BLaER1 treated with 17β-estradiol and CSF1 and Interleukin-3, amounts not matched to agents 10 nM and 100 nM (cell line): ENCODE measurements at regions not wholly inside any gene's neighbourhood (a gene's known extent, or its start where the extent isn't known, plus 50 kb on each side); places are given as distances from the start of the nearest gene placed in this dataset.

ENCODE experiments used
- H3K27ac ChIP-seq, 11 experiments: shearing (Covaris generic); formaldehyde crosslinking; 2 replicates each; pipeline ENCODE4 v1.8.1; 2022
- H3K27me3 ChIP-seq, 11 experiments: shearing (Covaris generic); formaldehyde crosslinking; 2 replicates each; pipeline ENCODE4 v1.8.1; 2022
- H3K36me3 ChIP-seq, 11 experiments: shearing (Covaris generic); formaldehyde crosslinking; 2 replicates each; pipeline ENCODE4 v1.8.1; 2022
- H3K4me1 ChIP-seq, 10 experiments: shearing (Covaris generic); formaldehyde crosslinking; 2 replicates each; pipeline ENCODE4 v1.8.1; 2022
- H3K4me2 ChIP-seq, 11 experiments: shearing (Covaris generic); formaldehyde crosslinking; 2 replicates each; pipeline ENCODE4 v1.8.1; 2022
- H3K4me3 ChIP-seq, 10 experiments: shearing (Covaris generic); formaldehyde crosslinking; 2 replicates each; pipeline ENCODE4 v1.8.1; 2022
- H3K9ac ChIP-seq, 11 experiments: shearing (Covaris generic); formaldehyde crosslinking; 2 replicates each; pipeline ENCODE4 v1.8.1; 2022
- H3K9me3 ChIP-seq, 11 experiments: shearing (Covaris generic); formaldehyde crosslinking; replicated peaks in 1 of 11; 2 replicates each; pipeline ENCODE4 v1.8.1; 2022
- H4K20me1 ChIP-seq, 11 experiments: shearing (Covaris generic); formaldehyde crosslinking; 2 replicates each; pipeline ENCODE4 v1.8.1; 2022
- Cebpa-rat ChIP-seq, 11 experiments: shearing (Covaris generic); IDR thresholded peaks; 2 replicates each; pipeline ENCODE4 v1.8.1; 2022

GRCh38 chr14:61930101-61930857 is 168.1 kb downstream of the SNAPC1 start:
- H3K36me3 ChIP-seq: no peaks in the 10 kb centered on the region
- H3K4me3 ChIP-seq: no peak overlapping the region
- no peak overlapping the region for H3K9ac ChIP-seq
- H3K27ac ChIP-seq: no peak overlapping the region
- H4K20me1 ChIP-seq: no peaks in the 10 kb centered on the region
- H3K4me1 ChIP-seq: no peaks in the 10 kb centered on the region
- H3K4me2 ChIP-seq: no peak overlapping the region
- H3K9me3 ChIP-seq: 0 out of 22 replicates have a peak, but pooled peaks cover 0 to 9% (median 0%) of the 10 kb centered on the region in 11 experiments
- H3K27me3 ChIP-seq: no peaks in the 10 kb centered on the region
- TF ChIP-seq Cebpa-rat (IDR thresholded peaks at IDR 0.05): no peak

DNA sequence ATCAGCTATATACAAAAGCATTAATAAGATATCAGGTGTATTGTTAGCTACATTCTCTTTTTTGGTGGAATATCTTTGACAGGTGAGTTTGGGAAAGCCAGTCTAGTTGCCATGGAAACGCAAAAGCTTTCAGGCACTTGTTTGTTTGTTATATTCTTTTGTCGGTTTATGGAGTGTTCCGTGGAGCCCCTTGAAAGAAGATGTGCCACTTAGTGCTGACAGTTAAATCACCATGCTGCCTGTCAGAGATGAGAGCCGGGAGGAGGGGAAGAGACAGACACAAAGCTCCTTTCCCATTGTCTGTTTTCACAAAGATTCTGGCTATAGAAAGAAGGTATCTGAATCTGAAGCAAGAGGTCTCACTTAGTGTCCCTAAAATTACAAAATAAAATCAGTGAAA is 170.8 kb downstream of the SNAPC1 start:
- H3K36me3 ChIP-seq: no peaks in the 10 kb centered on the region
- no peak for TF ChIP-seq Cebpa-rat (IDR thresholded peaks at IDR 0.05)
- no peak overlapping the region for H3K9ac ChIP-seq
- H3K27me3 ChIP-seq: no peaks in the 10 kb centered on the region
- no peak overlapping the region for H3K4me3 ChIP-seq
- no peak overlapping the region for H3K27ac ChIP-seq
- H3K4me2 ChIP-seq: no peak overlapping the region
- no peaks in the 10 kb centered on the region for H3K4me1 ChIP-seq
- H4K20me1 ChIP-seq: no peaks in the 10 kb centered on the region
- H3K9me3 ChIP-seq: 0 out of 22 replicates have a peak, but pooled peaks cover 0 to 9% (median 0%) of the 10 kb centered on the region in 11 experiments

GRCh38 chr14:61934385-61934784 is 172.2 kb downstream of the SNAPC1 start:
- Histone ChIP-seq H3K9ac (no peak overlapping the region), H3K4me2 (no peak overlapping the region), H3K27ac (no peak overlapping the region)

DNA sequence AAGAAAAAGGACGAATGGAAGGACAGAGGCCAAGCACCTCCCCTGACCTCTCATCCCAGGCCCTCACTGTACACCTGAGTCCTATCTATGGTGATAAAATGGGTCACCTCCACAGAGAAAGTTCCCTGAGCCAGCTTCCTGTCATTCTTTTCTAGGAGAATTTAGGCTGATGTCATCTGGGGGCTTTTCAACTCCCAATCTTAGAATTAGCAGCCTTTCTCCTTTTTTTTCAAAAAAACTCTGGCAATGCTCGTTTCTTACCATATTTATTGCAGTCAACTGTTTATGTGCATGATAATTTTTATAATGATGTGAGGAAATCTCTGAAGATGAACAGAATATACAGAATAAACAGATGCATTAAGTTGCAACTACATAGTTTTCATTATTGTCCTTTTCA is 177.6 kb downstream of the SNAPC1 start:
- no peak overlapping the region for H3K4me2 ChIP-seq
- H3K4me3 ChIP-seq: no peak overlapping the region
- no peak overlapping the region for H3K27ac ChIP-seq
- no peak overlapping the region for H3K9ac ChIP-seq
- no peak for TF ChIP-seq Cebpa-rat (IDR thresholded peaks at IDR 0.05)
- H3K4me1 ChIP-seq: no peaks in the 10 kb centered on the region
- peaks cover 0 to 10% (median 0%) of the 10 kb centered on the region in 11 experiments; a peak in 7 of 22 replicates for H3K9me3 ChIP-seq
- H3K36me3 ChIP-seq: no peaks in the 10 kb centered on the region
- H4K20me1 ChIP-seq: no peaks in the 10 kb centered on the region
- H3K27me3 ChIP-seq: no peaks in the 10 kb centered on the region

More at GRCh38 chr14:61934385-61934784, 172.2 kb downstream of the SNAPC1 start:
- Histone ChIP-seq H3K4me1 (no peaks in the 10 kb centered on the region), H3K36me3 (no peaks in the 10 kb centered on the region), H4K20me1 (no peaks in the 10 kb centered on the region), H3K4me3 (no peak overlapping the region), H3K27me3 (no peaks in the 10 kb centered on the region), H3K9me3 (0 out of 22 replicates have a peak, but pooled peaks cover 0 to 9% (median 0%) of the 10 kb centered on the region in 11 experiments)
- TF ChIP-seq Cebpa-rat (IDR thresholded peaks at IDR 0.05): no peak

DNA sequence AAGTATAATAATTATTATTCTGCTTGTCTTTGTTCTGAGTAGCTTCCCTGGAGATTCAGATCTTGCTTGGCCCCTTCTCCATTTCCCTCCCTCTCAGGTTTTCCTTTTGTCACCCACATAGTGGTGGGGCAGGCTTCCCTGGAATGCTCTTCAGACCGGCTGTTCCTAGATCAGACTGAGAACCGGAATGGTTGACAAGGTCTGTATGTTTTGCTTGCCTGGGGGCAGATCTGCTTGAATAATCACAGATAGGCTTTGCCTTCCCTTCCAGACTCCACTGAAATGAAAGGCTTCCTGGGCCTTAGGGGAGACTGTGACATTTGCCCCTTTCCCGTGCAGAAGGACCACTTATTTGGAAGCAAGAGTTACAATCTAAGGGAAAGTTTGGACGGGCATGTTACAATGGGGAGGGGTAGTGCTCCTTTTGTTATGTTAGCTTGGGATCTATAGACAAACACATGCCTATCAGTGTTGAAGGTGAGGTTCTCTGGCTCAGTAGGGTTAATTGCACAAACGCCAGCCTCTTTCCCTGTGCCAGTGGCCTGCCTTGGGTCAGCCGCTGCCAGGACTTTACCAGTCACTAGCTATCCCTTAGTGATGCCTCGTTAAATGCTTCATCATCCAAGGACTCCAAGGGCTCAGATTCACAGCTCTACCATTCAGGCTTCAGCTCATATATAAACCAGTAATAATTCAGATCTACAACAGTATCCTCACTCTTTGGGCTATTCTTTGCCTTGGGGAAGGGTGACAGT is 178.6 kb downstream of the SNAPC1 start:
- TF ChIP-seq Cebpa-rat (IDR thresholded peaks at IDR 0.05): no peak
- Histone ChIP-seq H3K27me3 (no peaks in the 10 kb centered on the region), H3K4me1 (no peaks in the 10 kb centered on the region), H3K9ac (no peak overlapping the region), H3K27ac (no peak overlapping the region), H4K20me1 (no peaks in the 10 kb centered on the region), H3K4me3 (no peak overlapping the region), H3K9me3 (peaks cover 0 to 11% (median 0%) of the 10 kb centered on the region in 11 experiments; a peak in 7 of 22 replicates), H3K36me3 (no peaks in the 10 kb centered on the region), H3K4me2 (no peak overlapping the region)

DNA sequence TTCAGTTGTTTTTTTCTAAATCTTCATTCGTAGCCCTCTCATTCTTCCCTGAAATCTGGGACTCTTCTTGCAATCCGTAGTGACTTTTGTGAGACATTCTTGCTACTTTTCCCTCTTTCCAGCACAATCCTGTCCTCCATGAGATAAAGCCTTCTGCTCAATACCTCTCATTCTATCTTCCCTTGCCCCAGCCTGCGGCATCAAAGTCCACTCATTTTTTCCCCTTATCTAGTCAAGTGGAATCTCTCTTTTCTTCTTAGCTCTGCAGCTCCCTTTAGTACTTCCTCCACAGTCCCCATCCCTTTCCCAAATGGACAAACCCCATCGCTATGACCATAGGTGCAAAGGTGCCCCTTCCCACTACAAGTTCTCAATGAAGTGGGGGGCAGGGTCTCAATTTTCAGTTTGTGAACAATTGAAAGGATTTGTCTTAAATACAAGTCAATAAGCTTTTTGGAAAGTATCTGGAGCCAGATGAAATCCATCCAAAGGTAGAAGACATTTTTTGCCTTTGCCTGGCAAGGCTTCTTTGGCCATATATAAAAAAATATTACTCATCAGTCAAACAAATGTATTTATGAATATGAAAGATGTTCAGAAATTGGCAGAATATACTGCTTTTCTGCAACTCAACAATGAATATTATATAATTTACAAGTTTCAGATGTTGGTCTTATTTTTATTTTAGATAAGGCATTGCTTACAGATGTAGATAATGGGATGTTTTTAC is 179.4 kb downstream of the SNAPC1 start:
- Histone ChIP-seq H3K36me3 (no peaks in the 10 kb centered on the region), H3K27ac (no peak overlapping the region), H3K27me3 (no peaks in the 10 kb centered on the region), H3K4me1 (no peaks in the 10 kb centered on the region), H3K4me3 (no peak overlapping the region), H3K9me3 (peaks cover 0 to 11% (median 0%) of the 10 kb centered on the region in 11 experiments; a peak in 7 of 22 replicates), H3K9ac (no peak overlapping the region), H4K20me1 (no peaks in the 10 kb centered on the region), H3K4me2 (no peak overlapping the region)
- TF ChIP-seq Cebpa-rat (IDR thresholded peaks at IDR 0.05): no peak

- Histone ChIP-seq H3K4me1 (peaks cover 0 to 8% (median 0%) of the 10 kb centered on the region in 10 experiments; a peak in 2 of 20 replicates), H3K36me3 (no peaks in the 10 kb centered on the region), H3K9me3 (peaks cover 0 to 11% (median 0%) of the 10 kb centered on the region in 11 experiments; a peak in 7 of 22 replicates), H3K4me3 (no peak overlapping the region), H4K20me1 (no peaks in the 10 kb centered on the region), H3K9ac (no peak overlapping the region), H3K27ac (no peak overlapping the region), H3K27me3 (no peaks in the 10 kb centered on the region), H3K4me2 (no peak overlapping the region)
- no peak for TF ChIP-seq Cebpa-rat (IDR thresholded peaks at IDR 0.05)
Observed at GRCh38 chr14:61948376-61948775, 186.2 kb downstream of the SNAPC1 start.

DNA sequence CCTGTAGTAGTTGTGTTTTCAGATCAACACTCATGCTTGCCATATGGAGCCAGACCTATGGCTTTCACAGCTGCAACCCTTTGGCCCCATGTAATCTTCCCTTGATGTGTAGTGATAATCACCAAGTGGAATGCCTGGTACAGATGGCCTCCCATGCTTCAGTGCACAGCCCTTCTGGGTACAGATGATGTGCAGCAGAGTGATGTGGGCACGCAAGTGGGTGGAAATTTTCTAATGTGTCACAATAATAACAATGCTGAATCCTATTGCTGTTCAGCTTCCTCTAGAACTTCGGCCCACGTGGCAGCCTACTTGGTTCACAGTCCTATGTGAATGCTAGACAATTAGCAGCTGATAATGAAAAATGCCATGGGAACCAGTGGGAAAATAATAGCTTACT is 188.1 kb downstream of the SNAPC1 start:
- Histone ChIP-seq H3K9me3 (no peaks in the 10 kb centered on the region), H3K4me2 (peak overlapping the region in 2 of 11 experiments; percentile 8 to 19; a peak in 2 of 22 replicates), H3K4me3 (no peak overlapping the region), H3K4me1 (peaks cover 0 to 8% (median 0%) of the 10 kb centered on the region in 10 experiments; a peak in 2 of 20 replicates), H3K27me3 (no peaks in the 10 kb centered on the region), H4K20me1 (no peaks in the 10 kb centered on the region), H3K36me3 (no peaks in the 10 kb centered on the region), H3K9ac (no peak overlapping the region), H3K27ac (no peak overlapping the region)
- TF ChIP-seq Cebpa-rat (IDR thresholded peaks at IDR 0.05): 0 out of 22 replicates have a peak, but pooled peaks of 1 of the 11 experiments have one; percentile 8

DNA sequence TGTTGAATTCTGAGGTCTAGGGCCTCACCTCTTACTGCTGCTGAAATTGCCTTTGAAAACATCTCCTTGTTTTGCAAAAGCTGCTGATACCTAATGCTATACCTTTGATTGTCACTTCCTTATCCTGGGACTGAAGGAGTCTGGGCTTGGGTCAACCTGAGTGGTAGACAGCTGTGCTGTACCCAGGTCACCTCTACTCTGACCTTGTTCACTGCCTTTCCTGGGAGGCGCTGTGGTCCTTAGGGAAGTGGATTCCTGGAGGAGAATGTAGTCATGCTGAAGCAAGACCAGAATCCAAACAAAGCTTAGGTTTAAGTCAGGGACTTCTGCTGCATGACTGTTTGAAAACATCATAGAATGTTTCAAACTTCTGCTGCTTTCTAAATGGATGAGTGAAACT is 191.4 kb downstream of the SNAPC1 start:
- H3K36me3 ChIP-seq: no peaks in the 10 kb centered on the region
- H3K9me3 ChIP-seq: peaks cover 5 to 17% (median 9%) of the 10 kb centered on the region in 11 experiments; a peak in 21 of 22 replicates
- H3K4me1 ChIP-seq: peaks cover 0 to 8% (median 0%) of the 10 kb centered on the region in 10 experiments; a peak in 2 of 20 replicates
- no peaks in the 10 kb centered on the region for H4K20me1 ChIP-seq
- H3K4me2 ChIP-seq: no peak overlapping the region
- no peaks in the 10 kb centered on the region for H3K27me3 ChIP-seq
- no peak overlapping the region for H3K9ac ChIP-seq
- H3K4me3 ChIP-seq: no peak overlapping the region
- H3K27ac ChIP-seq: no peak overlapping the region
- TF ChIP-seq Cebpa-rat (IDR thresholded peaks at IDR 0.05): no peak
